ENCODE measurements at regions not wholly inside any gene's neighbourhood (a gene's known extent, or its start where the extent isn't known, plus 50 kb on each side); places are given as distances from the start of the nearest gene placed in this dataset.

GRCh38 chr2:234348081-234348480 is 148.8 kb downstream of the ARL4C start:
- no peak for TF ChIP-seq CTCF (IDR thresholded peaks at IDR 0.05)
- no peak for TF ChIP-seq EP300 (IDR thresholded peaks at IDR 0.05)
- TF ChIP-seq POLR2AphosphoS5 (IDR thresholded peaks at IDR 0.05), result no peak
- TF ChIP-seq POLR2A (IDR thresholded peaks at IDR 0.05; ENCODE audit: low read depth), result no peak

Data from esophagus muscularis mucosa (tissue), 4 donors.